ENCODE measurements at regions not wholly inside any gene's neighbourhood (a gene's known extent, or its start where the extent isn't known, plus 50 kb on each side); places are given as distances from the start of the nearest gene placed in this dataset.

DNA sequence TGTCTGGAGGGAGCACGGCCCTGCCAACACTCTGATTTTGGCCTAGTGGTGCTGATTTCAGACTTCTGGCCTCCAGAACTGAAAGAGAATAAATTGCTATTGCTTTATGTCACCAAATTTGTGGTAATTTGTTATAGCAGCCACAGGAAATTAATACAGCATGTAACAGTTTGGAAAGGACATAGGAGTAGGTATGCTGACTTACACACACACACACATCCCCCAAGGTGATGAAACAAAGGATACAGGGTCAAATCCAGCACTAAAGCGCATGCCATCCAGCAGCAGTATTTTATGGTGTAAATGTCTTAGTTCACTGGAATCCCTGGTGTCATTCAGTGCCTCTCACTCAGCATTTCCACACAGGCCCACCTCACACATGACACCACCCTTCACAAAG lies 72.2 kb upstream of the MAN1A2 start:
- Histone ChIP-seq H3K27ac (no peak overlapping the region), H3K36me3 (no peaks in the 10 kb centered on the region), H3K4me1 (peaks cover 3 to 5% of the 10 kb centered on the region in 2 donors), H3K27me3 (no peaks in the 10 kb centered on the region), H3K4me3 (replicated peaks in 1 of 3) (no peak overlapping the region), H3K9me3 (no peaks in the 10 kb centered on the region)
- TF ChIP-seq POLR2A (IDR thresholded peaks at IDR 0.05) (no peak), CTCF (IDR thresholded peaks at IDR 0.05) (no peak)
- intact Hi-C loops (cut with DNase I), result no loop called here
- no peak for DNase-seq
- 88% methylated on average over 2 of the region's 2 CpGs for WGBS, 2 donors

- Histone ChIP-seq H3K27ac (no peak overlapping the region), H3K4me3 (replicated peaks in 1 of 3) (no peak overlapping the region), H3K9me3 (no peaks in the 10 kb centered on the region), H3K36me3 (no peaks in the 10 kb centered on the region), H3K4me1 (no peaks in the 10 kb centered on the region), H3K27me3 (no peaks in the 10 kb centered on the region)
- TF ChIP-seq POLR2A (IDR thresholded peaks at IDR 0.05) (no peak), CTCF (IDR thresholded peaks at IDR 0.05) (no peak)
- intact Hi-C loops (cut with DNase I), result no loop called here
- DNase-seq, result no peak
Observed at GRCh38 chr1:117290890-117291289, 76.4 kb upstream of the MAN1A2 start.

GRCh38 chr1:117289316-117289870 lies 77.9 kb upstream of the MAN1A2 start:
- no peak overlapping the region for H3K27ac ChIP-seq
- H3K9me3 ChIP-seq, result no peaks in the 10 kb centered on the region
- intact Hi-C loops (cut with DNase I), result loop anchor here (5.0 to 10.0 kb wide), 2 partner anchors 165 to 222 kb away; partner anchors contain the start of gene TRIM45
- no peaks in the 10 kb centered on the region for H3K4me1 ChIP-seq
- no peaks in the 10 kb centered on the region for H3K27me3 ChIP-seq
- DNase-seq, result no peak
- 86 to 92% methylated on average over 3 of the region's 3 CpGs for WGBS, 2 donors
- H3K36me3 ChIP-seq, result no peaks in the 10 kb centered on the region
- TF ChIP-seq CTCF (IDR thresholded peaks at IDR 0.05) (no peak), POLR2A (IDR thresholded peaks at IDR 0.05) (no peak)
- H3K4me3 ChIP-seq (replicated peaks in 1 of 3), result no peak overlapping the region

- H3K36me3 ChIP-seq, result no peaks in the 10 kb centered on the region
- DNase-seq, result no peak
- no peak overlapping the region for H3K27ac ChIP-seq
- H3K27me3 ChIP-seq, result no peaks in the 10 kb centered on the region
- no peaks in the 10 kb centered on the region for H3K4me1 ChIP-seq
- 90 to 94% methylated on average over 2 of the region's 2 CpGs for WGBS, 2 donors
- TF ChIP-seq POLR2A (IDR thresholded peaks at IDR 0.05) (no peak), CTCF (IDR thresholded peaks at IDR 0.05) (no peak)
- no peak overlapping the region for H3K4me3 ChIP-seq (replicated peaks in 1 of 3)
- intact Hi-C loops (cut with DNase I), result loop anchor here (5.0 to 10.0 kb wide), 2 partner anchors 162 to 219 kb away; partner anchors contain the start of gene TRIM45
- H3K9me3 ChIP-seq, result no peaks in the 10 kb centered on the region
Observed at GRCh38 chr1:117286562-117286961, 75.8 kb upstream of the VTCN1 start.

DNA sequence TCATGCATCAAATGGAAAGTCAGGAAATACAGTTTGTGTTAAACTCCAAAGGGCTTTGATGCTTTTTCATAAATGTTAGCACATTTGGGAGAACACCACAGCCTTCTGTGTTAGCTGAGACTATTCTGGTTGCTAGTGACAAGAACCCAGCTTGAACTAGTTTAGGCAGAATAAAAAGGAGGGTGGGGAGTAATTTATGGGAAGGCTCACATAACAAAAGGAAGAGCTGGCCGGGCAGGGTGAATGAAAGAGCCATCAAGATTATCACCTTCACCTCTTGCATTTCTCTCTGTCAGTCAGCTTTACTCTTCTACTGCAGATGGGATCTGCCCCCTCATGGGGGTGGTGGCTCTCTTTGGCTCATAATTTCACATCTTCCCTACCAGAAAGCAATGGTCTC lies 75.4 kb upstream of the VTCN1 start:
- H3K36me3 ChIP-seq, result no peaks in the 10 kb centered on the region
- no peaks in the 10 kb centered on the region for H3K4me1 ChIP-seq
- no peak overlapping the region for H3K4me3 ChIP-seq (replicated peaks in 1 of 3)
- no peak overlapping the region for H3K27ac ChIP-seq
- H3K27me3 ChIP-seq, result no peaks in the 10 kb centered on the region
- TF ChIP-seq CTCF (IDR thresholded peaks at IDR 0.05) (no peak), POLR2A (IDR thresholded peaks at IDR 0.05) (no peak)
- DNase-seq, result no peak
- WGBS, 2 donors, result 21 to 40% methylated on average over 1 of the region's 1 CpG
- no peaks in the 10 kb centered on the region for H3K9me3 ChIP-seq
- intact Hi-C loops (cut with DNase I), result loop anchor here (5.0 to 10.0 kb wide), 2 partner anchors 161 to 219 kb away; partner anchors contain the start of gene TRIM45
